ENCODE measurements at regions not wholly inside any gene's neighbourhood (a gene's known extent, or its start where the extent isn't known, plus 50 kb on each side); places are given as distances from the start of the nearest gene placed in this dataset.
A peak's percentile ranks its signal among the peaks of the same experiment; 100 is the strongest.

DNA sequence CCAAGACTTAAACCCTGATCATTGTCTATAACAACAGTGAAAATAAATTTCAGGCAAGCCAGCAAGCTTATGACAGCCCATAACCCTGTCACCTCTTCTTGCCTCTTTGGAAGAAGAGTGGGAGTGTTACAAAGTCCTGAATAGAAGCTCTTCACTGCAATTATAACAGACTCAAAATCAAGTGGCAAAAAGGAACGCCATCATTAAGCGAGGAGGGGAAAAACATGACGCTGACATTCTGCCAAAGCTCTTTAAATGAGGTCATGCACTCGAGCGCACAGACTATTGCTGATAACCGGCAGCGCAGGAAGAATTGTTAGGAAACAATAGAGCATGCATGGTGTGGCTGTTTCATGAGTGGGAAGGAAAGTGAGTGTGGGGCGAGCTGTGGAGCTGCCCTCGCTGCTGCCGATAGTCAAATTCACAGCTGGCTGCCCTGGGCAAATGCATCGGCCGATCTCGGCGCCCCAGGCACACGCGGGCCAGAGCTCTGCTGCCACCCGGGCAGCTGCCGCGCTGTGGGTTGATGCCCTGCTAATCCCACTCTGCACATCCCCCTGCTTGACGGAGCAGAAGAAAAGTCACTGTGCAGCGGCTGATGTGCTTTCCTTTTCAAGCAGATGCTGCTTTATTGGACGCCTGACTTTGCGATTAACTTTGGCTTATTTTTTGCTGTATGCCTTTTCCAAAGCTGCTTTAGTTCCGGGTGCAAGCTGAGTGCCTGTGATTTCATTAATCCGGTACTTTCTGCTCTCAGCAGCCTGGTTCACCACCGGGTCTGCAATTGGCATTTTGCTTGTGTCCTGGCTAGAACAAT lies 102.4 kb upstream of the ST6GALNAC5 start:
- peak; percentile 91 for DNase-seq

DNA sequence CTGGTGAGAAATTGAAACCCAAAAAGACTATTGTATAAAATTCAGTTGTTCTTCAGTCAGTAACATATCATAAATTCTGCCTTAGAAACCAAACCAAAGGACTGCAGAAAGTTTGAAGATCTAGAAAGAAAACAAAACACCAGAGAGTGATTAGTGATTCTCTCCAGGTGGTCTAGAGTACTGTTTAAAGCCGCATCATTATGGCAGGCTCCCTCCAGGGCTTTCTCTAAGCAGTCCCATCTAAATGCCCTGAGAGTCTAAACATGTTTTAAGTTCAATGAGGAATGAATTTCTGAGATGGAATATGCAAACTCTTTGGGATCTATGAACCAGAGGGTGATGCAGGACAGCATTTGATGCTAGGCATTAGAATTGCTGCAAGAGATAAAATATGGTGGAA lies 100.9 kb upstream of the ST6GALNAC5 start:
- no peak for DNase-seq

DNA sequence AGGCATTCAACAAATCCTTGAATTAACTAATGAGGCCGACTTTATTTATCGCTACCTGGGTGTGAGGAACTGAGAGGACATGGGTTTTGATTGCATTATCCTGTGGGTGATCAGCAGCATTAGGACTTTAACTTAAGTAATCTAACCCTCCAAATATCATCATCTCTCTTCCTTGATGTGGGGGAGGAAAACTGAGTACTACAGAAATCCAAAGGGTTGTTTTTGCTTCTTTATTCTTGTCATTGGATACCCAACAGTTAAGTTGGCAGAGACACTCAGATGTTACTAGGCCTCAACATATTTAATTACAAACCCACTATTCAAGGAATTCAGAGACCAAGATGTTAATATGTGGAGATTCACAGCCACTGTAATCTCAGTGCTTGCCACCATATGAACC lies 97.4 kb upstream of the ST6GALNAC5 start:
- no peak for DNase-seq

DNA sequence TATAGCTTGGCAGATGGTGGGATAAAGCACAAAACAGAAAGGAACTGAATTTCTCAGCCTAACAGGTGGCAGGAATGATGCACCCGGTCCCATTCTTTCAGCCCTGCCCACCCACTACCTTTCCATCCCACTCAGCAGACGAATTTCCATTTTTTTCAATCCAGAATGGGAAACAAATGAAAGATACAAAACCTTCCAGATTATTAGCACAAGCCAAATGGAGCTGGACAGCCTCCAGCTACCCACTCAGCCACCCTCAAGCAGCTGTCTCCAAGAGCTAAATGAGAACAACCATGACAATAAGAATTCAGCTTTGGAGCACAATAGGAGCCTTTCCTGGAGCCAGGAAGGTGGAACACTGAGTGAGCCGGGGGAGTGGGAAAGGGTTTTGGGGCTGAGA lies 96.3 kb upstream of the ST6GALNAC5 start:
- DNase-seq, result no peak

DNA sequence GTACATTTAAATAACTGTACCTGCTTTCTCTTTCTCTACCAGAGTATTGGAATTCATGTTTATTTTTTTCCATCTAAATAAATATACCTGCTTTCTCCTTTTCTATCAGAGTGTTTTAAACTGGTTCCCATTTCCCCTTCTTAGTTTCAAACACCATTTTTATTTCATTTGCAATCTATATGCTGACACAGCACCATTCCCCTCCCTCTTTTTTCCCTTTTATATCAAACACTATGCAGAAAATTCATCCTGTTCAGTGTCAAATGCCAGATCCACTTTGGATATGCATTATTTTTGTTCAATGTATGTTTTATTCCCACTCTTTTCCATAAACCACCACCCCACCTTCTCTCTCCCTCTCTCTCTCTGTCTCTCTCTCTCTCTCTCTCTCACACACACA lies 85.8 kb upstream of the ST6GALNAC5 start:
- DNase-seq, result no peak

DNA sequence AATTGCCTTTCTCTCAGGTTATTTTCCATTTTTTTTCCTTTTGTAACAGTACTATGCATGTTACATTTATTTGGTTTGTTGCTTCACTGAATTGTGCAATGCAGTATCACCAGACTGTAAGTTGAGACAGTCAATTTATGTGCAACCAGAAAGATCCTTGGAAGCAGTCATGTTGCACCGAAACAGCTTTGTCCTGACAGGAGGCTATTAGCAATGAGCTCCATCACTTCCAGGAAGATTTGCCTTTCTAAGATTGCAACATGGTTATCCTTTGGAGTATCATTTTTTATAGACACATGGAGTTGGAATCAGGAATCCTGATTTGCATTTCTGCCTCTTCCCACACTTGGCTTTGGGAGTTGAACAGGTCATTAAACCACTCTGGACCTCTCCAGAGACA lies 84.5 kb upstream of the ST6GALNAC5 start:
- DNase-seq, result no peak

DNA sequence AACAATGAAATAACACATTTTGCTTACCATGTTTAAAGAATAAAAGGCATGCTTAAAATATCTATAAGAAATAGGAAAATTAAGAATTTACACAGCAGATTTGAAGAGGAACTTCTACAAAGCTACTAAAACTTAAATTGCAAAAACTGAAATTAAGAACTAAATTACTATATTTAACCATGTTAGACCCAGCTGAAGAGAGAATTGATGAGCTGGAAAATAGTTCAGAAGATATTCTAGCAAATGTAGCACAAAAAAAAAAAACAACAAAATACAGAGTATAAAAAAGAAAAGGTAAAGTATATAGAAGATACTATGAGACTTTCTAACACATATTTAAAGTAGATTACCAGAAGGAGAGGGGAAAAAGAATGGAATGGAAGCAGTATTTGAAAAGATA lies 82.8 kb upstream of the ST6GALNAC5 start:
- DNase-seq, result no peak

DNA sequence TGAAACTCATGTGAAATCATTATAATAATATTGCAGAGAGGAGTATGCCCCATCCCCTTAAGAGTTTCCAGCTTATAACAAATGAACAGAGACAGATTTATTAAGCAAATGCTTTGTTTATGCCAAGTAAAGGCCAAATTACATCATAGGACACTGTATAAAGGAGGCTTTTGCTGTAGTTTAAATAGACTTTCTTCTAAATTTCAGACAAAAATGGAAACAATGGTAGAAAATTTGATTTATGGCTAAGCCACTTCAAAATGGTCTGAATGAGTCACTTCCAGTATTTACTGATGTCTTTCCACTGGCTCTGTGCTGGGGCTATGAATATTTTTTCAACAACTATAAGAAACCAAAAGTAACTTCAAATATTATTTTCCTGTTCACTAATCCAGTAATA lies 81.1 kb upstream of the ST6GALNAC5 start:
- no peak for DNase-seq

DNA sequence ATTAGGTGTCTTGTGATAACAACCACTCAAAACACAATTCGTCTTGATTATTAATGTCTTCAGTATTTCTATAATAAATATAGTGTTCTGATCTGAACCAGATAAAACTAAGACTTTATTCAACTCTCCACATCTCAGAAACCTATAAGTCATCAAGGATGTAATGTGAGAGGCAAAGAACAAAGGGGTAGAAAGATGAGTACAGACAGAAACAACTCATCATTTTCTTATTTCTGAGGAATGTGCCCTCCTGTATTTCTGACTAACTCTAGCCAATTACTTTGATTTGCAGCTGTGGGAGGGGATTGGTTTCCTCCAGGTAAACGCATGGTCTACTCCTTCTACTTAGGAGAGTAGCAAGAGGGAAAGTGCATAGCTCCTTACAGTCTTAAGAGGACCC lies 73.7 kb upstream of the ST6GALNAC5 start:
- no peak for DNase-seq

DNA sequence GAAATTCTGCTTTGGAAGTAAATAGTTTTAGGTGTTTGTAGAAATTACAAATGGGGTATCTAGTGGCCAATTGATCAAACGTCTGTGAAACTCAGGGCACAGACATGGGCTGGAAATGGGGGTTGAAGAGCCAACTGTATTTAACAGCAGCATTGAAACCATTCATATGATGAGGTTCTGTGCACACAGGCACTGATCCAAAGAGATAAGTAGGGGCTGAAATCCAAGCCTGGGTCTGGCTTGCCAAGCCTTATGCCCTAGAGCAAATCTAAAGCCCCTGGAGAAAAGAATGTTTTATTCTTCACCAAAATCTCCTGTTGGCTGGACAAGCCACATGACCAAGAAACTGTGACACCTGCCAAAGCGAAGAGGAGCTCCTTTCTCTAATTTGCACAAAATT lies 67.6 kb upstream of the ST6GALNAC5 start:
- no peak for DNase-seq

DNA sequence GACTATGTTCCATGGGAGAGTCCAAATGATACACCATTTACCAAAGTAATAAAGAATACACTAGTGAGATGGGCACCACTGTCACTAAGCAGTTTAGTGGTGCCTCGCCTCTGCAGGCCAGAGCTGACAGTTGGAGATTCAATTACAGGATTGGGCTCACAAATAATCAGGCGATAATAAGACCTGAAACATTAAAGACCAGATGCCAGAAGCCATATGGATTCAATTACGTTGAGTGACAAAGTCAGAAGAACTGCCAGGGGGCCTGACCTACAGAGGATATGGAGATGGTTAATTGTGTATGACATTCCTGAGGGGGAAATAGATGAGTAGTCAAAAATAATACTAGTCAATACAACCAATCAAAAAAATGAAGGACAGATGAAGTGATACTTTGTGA lies 65.2 kb upstream of the ST6GALNAC5 start:
- peak; percentile 48 for DNase-seq

DNA sequence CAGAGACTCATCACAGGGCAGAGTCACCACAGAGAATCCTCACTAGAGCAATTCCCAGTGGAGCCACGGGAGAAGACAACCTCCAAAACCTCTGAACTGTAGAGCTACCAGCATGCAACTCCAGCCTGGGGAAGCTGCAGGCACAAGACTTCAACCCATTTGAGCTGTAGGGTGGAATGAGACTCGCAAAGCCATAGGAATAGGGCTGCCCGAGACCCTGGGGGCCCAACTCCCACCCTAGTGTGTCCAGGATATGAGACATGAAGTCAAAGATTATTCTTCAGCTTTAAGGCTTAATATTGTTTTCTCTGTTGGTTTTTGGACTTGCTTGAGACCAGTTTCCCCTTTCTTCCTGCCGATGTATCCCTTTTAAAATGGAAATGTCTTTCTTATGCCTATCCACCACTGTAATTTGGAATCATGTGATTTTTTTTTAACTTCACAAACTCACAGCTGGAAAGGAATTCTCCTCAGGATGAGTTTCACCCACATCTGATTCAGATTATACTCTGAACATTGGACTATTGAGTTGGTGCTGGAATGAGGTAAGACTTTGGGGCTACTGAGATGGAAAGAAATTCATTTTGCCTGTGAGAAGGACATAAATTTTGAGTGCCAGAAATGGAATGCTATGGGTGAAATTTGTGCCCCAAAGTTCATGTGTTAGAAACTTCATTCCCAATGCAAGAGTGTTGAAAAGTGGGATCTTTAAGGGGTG lies 59.6 kb upstream of the ST6GALNAC5 start:
- no peak for DNase-seq

All from eye (tissue), 1 donor.